Stimulated activated CD8-positive, alpha-beta memory T cell treated with anti-CD3 and anti-CD28 coated beads, Interleukin-12 subunit alpha, Interleukin-12 subunit beta, amount 100 ng/mL, for 24 hours (primary cell): ENCODE measurements at regions not wholly inside any gene's neighbourhood (a gene's known extent, or its start where the extent isn't known, plus 50 kb on each side); places are given as distances from the start of the nearest gene placed in this dataset.
"Not testable (repeated sequence)": the region's sequence is repeated elsewhere in the genome, so short reads cannot be mapped to it uniquely, and the experiment has no call there.

Source experiments
- DNase-seq: peaks from one replicate; pipeline ENCODE4 v3.0.0-alpha.2; 2020; ENCODE audit errors: extremely low read depth

GRCh38 chr9:110093871-110094270 lies 114.1 kb downstream of the C9orf152 start:
- no peak for DNase-seq

DNA sequence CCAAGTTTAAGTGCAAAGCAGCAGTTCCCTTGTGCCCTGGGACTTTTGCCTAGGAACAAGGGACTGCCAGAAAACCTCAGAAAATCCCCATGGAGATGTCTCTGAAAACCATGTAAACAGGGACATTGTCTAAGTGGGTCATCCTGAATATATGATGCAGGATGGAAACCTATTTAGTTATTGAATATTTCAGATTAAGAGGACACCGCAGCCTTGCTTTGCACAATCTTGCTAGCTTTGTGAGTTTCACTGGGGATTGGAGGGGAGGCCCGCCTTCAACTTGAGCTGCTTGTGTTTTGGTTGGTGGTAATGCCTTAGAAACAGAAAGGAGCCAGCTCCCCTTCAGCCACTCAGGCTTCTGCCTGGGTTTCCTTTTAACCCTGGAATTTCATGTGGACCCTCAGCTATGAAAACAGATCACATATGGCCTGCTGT lies 112.8 kb downstream of the C9orf152 start:
- DNase-seq = no peak

- no peak for DNase-seq
These were observed 112.2 kb downstream of the C9orf152 start for GRCh38 chr9:110095776-110096175.

DNA sequence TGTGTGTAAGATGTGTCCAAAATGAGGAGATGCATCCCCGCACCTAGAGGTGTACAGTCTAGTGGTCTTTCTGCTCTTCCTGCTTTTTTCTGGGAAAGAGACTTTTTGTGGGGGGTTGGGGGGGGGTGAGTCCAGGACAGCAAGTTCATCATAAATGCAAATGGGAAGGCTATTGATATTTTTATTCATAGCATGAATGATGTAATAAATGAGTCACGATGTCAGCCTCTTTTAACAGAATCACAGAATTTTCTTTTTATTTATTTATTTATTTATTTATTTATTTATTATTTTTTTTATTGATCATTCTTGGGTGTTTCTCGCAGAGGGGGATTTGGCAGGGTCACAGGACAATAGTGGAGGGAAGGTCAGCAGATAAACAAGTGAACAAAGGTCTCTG lies 111.3 kb downstream of the C9orf152 start:
- not testable (repeated sequence) for DNase-seq

GRCh38 chr9:110099236-110100095 lies 108.5 kb downstream of the C9orf152 start:
- no peak for DNase-seq

DNA sequence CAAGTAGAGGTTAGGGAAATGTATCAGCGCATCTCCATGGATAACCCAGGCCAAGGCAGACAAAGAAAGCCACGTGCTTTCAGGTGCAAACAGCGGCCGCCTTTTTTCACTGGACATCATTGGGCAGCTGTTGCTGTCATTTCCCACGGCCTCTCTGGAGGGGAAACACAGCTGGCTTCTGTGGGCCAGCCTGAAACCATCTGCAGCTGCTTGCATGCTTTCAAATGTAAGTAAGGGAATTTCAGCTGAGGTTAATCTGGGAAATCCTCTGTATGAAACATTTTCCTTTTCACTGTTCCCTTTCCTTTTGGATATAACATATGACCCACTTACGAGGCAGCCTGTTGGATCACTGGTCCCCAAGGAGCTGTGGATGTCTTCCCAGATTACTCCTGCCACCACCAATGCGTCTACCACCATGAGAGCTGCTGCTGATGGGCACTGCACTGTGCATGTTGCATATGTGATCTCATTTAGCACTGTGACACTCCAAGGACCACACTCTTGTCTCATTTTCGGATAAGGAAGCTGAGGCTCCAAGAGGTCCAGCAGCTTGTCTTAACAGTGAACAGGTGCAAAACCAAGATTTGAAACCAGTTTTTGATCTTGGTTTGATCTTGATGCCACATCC lies 106.3 kb downstream of the C9orf152 start:
- no peak for DNase-seq

- DNase-seq = no peak
These were observed 104.7 kb downstream of the C9orf152 start for GRCh38 chr9:110103257-110103656.

- DNase-seq = no peak
These were observed 103.6 kb downstream of the C9orf152 start for GRCh38 chr9:110104261-110104809.

GRCh38 chr9:110105107-110105506 lies 102.9 kb downstream of the C9orf152 start:
- DNase-seq = no peak

GRCh38 chr9:110106661-110107060 lies 101.3 kb downstream of the C9orf152 start:
- no peak for DNase-seq

- no peak for DNase-seq
These were observed 98.4 kb downstream of the C9orf152 start for GRCh38 chr9:110109333-110110092.

- DNase-seq = no peak
These were observed 97.8 kb downstream of the C9orf152 start for GRCh38 chr9:110110154-110110553.

DNA sequence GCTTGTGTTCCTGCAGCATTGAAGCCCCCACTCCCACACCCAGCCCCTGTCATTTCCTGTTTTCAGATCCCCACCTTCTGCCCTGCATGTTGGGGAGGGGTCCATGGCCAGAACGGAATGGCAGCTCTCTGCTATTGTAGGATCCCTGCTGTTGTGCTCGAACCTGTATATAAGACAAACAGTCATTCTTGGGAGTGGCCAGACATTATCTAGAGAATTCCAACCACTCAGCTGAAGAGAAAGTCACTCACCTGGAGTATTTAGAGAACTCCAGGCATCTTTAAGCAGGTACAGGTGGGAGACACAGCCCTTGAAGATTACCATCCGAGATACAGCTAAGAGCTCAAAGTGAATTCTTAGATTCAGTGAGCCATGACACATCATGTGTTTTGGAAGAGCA lies 96.1 kb downstream of the C9orf152 start:
- no peak for DNase-seq

DNA sequence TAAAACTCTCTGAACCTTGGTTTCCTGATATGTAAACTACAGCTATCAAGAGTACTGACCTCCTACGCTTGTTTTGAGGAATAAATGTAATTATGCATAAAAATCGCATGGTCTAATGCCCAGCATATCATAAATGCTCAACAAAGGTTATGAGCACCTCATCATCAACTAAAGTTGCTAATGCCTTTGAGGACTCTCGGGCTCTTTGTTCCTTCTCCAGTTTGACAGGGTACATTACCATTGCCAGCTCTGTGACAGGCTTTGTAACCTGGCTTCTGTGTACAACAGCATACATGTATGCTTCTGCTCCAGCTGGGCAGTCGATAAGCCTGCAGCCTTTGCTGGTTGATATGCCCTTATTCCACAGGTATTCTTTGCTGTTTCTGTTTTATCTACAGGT lies 95.2 kb downstream of the C9orf152 start:
- no peak for DNase-seq

- DNase-seq = no peak
These were observed 93.7 kb downstream of the C9orf152 start for GRCh38 chr9:110114086-110114858.

- DNase-seq = no peak
These were observed 93.1 kb downstream of the C9orf152 start for GRCh38 chr9:110114859-110115201.

DNA sequence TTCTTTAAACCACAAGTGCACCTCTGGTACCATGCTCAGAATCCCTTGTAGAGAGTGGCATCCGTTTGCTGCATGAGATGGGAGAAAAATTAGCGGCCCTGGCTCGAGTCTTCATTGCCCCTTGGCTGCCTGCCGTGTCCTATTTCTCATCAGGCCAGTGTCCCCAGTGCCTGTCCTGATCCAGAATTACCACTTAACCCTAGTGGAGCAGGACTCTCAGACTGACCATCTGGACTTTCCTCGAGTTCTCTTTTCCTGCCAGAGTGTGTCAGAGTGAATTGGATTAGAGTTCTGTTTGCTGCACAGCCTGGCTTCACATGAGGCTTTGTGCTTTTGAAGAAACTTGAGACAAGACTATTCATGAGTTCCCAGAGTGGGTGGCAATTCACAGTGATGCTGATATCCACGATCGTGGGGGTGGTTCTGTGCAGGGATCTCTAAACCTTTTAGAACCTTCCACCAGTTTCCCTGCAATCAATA lies 92.6 kb downstream of the C9orf152 start:
- no peak for DNase-seq

DNA sequence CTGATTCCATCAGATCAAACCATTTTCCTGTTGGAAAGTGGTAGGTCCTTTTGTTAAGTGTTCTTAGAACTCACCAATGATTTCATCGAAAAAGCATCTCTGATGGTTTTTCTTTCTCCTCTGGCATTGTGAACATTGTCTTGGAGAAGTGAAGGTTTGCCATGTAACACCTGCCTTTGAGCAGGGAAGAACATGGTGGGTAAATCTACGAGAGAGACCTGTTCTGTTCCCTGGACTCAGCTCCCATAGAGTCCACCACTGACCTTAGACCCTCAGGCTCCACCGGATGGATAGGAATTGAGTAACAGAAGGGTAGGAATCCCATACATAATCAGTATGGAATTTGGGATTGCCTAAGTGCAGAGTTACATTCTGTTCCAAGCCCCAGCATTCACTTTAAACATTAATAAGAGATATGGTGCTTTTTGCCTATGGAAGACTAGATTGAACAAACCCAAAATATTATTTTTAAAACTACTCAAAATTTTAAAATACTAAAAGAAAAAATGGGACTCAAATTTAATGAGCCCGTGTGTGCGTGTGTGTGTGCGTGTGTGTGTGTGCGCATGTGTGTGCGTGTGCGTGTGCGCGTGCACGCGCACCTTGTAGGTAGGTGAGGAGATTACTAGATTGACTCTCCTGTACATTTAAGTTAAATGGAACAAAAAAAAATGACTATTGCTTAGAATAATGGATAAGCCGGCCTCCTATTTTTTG lies 92.0 kb downstream of the C9orf152 start:
- DNase-seq = no peak

- no peak for DNase-seq
These were observed 91.4 kb downstream of the C9orf152 start for GRCh38 chr9:110116543-110116885.

DNA sequence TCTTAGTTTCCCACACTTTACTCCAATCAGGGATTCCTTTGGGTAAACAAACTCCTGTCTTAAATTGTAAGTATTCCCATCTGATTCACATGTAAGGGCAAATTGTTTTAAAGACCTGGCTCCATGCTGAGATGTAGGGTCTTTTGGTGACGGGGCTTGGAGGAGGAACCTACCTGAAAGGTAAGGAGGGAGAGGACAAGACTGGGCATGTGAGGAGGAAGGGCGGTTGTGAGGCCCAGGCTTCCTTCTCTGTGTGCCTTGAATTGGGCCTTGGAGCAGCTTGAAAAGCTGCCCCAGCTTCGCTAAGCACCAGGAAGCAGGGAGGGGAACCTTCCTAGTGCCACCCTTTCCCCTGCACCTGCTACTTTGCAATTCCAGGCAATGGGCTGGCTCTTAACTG lies 86.8 kb downstream of the C9orf152 start:
- DNase-seq = no peak
